ENCODE measurements at regions not wholly inside any gene's neighbourhood (a gene's known extent, or its start where the extent isn't known, plus 50 kb on each side); places are given as distances from the start of the nearest gene placed in this dataset.

DNA sequence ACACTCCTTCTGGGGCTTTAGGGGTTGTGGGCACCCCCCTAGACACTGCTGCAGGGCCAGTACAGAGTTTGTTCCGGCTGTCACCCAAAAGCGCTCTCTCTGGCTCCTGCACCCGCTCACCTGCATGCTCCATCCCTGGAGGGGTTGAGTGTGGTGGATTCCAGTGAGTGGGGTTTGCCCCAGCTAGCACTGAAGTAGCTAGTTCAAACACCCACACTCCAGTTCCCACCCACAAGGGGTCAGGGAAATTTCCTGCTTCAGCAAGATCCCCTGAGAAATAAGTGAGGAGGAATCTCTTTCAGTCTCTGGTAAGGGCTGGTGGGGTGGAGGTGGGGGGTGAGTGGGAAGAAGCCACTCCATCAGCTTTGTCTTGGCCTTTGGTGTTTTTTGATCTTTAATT is 73.6 kb downstream of the TMEM17 start:
- H3K9me3 ChIP-seq (ENCODE audit: insufficient read depth, low read depth, low read length) = 0 out of 2 replicates have a peak, but pooled peaks cover 2% of the 10 kb centered on the region
- H3K4me2 ChIP-seq (ENCODE audit: low read depth, low read length, poor library complexity, severe bottlenecking) = no peak overlapping the region
- no peak overlapping the region for H3K4me3 ChIP-seq (ENCODE audit: low read length, poor library complexity, severe bottlenecking)
- no peaks in the 10 kb centered on the region for H3F3A ChIP-seq (ENCODE audit: low read depth)
- no peaks in the 10 kb centered on the region for H3K9me2 ChIP-seq (replicated peaks; ENCODE audit: low read depth, low read length)
- no peak overlapping the region for H2AFZ ChIP-seq (ENCODE audit: low read length)
- H3K9ac ChIP-seq (ENCODE audit: low read depth, low read length, poor library complexity, severe bottlenecking) = no peak overlapping the region
- H3K4me1 ChIP-seq (ENCODE audit: insufficient read depth, low read length, poor library complexity, severe bottlenecking) = no peaks in the 10 kb centered on the region
- H4K20me1 ChIP-seq (ENCODE audit: insufficient read depth, low read length, poor library complexity, severe bottlenecking) = no peaks in the 10 kb centered on the region
- H3K36me3 ChIP-seq (ENCODE audit: insufficient read depth, low read length) = no peaks in the 10 kb centered on the region
- H3K79me2 ChIP-seq (ENCODE audit: insufficient read depth, low read length) = no peaks in the 10 kb centered on the region
- TF ChIP-seq EZH2phosphoT487 (IDR thresholded peaks at IDR 0.05; ENCODE audit: borderline replicate concordance) = no peak
- TF ChIP-seq, protein P1, sequence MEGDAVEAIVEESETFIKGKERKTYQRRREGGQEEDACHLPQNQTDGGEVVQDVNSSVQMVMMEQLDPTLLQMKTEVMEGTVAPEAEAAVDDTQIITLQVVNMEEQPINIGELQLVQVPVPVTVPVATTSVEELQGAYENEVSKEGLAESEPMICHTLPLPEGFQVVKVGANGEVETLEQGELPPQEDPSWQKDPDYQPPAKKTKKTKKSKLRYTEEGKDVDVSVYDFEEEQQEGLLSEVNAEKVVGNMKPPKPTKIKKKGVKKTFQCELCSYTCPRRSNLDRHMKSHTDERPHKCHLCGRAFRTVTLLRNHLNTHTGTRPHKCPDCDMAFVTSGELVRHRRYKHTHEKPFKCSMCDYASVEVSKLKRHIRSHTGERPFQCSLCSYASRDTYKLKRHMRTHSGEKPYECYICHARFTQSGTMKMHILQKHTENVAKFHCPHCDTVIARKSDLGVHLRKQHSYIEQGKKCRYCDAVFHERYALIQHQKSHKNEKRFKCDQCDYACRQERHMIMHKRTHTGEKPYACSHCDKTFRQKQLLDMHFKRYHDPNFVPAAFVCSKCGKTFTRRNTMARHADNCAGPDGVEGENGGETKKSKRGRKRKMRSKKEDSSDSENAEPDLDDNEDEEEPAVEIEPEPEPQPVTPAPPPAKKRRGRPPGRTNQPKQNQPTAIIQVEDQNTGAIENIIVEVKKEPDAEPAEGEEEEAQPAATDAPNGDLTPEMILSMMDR (conservative IDR thresholded peaks at IDR 0.05; ENCODE audit: low read length) = no peak
- H3K27me3 ChIP-seq (ENCODE audit: insufficient read depth, low read length, poor library complexity, severe bottlenecking) = no peaks in the 10 kb centered on the region

DNA sequence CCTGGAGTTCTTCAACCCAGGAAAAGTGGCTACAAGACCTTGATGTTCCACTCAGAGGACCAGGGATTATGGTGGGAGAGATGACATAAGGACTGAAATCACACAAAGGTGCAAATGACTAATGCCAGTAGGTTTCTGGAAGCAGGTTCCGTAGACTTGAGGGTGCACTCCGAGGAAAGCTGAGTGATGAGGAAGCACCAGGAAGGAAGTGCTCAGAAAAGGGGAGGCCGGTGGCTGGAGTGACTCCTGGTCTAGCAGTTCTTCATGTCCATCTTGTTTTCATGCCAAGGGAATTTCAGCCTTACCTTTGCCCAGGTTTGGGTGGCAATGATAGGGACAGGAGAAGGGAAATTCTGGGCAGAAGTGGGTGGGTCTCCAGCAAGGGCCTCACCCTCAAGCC is 74.5 kb downstream of the TMEM17 start:
- Histone ChIP-seq H2AFZ (ENCODE audit: low read length) (no peak overlapping the region), H3K79me2 (ENCODE audit: insufficient read depth, low read length) (no peaks in the 10 kb centered on the region), H3K36me3 (ENCODE audit: insufficient read depth, low read length) (no peaks in the 10 kb centered on the region), H3K9me2 (replicated peaks; ENCODE audit: low read depth, low read length) (no peaks in the 10 kb centered on the region), H3K4me3 (ENCODE audit: low read length, poor library complexity, severe bottlenecking) (no peak overlapping the region), H4K20me1 (ENCODE audit: insufficient read depth, low read length, poor library complexity, severe bottlenecking) (no peaks in the 10 kb centered on the region), H3K9ac (ENCODE audit: low read depth, low read length, poor library complexity, severe bottlenecking) (no peak overlapping the region), H3K4me2 (ENCODE audit: low read depth, low read length, poor library complexity, severe bottlenecking) (no peak overlapping the region), H3K4me1 (ENCODE audit: insufficient read depth, low read length, poor library complexity, severe bottlenecking) (no peaks in the 10 kb centered on the region), H3K27me3 (ENCODE audit: insufficient read depth, low read length, poor library complexity, severe bottlenecking) (no peaks in the 10 kb centered on the region), H3K9me3 (ENCODE audit: insufficient read depth, low read depth, low read length) (0 out of 2 replicates have a peak, but pooled peaks cover 2% of the 10 kb centered on the region), H3F3A (ENCODE audit: low read depth) (no peaks in the 10 kb centered on the region)
- TF ChIP-seq, protein P1 (conservative IDR thresholded peaks at IDR 0.05; ENCODE audit: low read length) = no peak
- TF ChIP-seq EZH2phosphoT487 (IDR thresholded peaks at IDR 0.05; ENCODE audit: borderline replicate concordance) = no peak

DNA sequence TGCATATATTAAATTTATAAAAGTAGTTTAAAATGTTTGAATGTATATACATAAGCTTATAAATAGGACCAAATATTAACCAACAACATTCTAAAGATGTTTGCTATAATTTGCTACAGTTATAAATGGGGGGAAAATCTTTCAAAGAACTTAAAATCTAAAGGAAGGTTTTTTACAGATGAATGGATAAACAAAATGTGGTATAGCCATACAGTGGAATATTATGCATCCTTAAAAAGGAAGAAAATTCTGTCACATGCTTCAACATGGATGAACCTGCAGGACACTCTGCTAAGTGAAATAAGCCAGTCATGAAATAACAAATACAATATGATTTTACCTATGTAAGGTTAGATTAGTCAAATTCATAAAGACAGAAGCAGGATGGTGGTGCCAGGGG is 75.8 kb downstream of the TMEM17 start:
- Histone ChIP-seq H4K20me1 (ENCODE audit: insufficient read depth, low read length, poor library complexity, severe bottlenecking) (no peaks in the 10 kb centered on the region), H3F3A (ENCODE audit: low read depth) (no peaks in the 10 kb centered on the region), H3K4me3 (ENCODE audit: low read length, poor library complexity, severe bottlenecking) (no peak overlapping the region), H3K27me3 (ENCODE audit: insufficient read depth, low read length, poor library complexity, severe bottlenecking) (no peaks in the 10 kb centered on the region), H3K4me1 (ENCODE audit: insufficient read depth, low read length, poor library complexity, severe bottlenecking) (no peaks in the 10 kb centered on the region), H3K9me3 (ENCODE audit: insufficient read depth, low read depth, low read length) (0 out of 2 replicates have a peak, but pooled peaks cover 2% of the 10 kb centered on the region), H3K4me2 (ENCODE audit: low read depth, low read length, poor library complexity, severe bottlenecking) (no peak overlapping the region), H2AFZ (ENCODE audit: low read length) (no peak overlapping the region), H3K9ac (ENCODE audit: low read depth, low read length, poor library complexity, severe bottlenecking) (no peak overlapping the region), H3K9me2 (replicated peaks; ENCODE audit: low read depth, low read length) (no peaks in the 10 kb centered on the region), H3K36me3 (ENCODE audit: insufficient read depth, low read length) (no peaks in the 10 kb centered on the region), H3K79me2 (ENCODE audit: insufficient read depth, low read length) (no peaks in the 10 kb centered on the region)
- TF ChIP-seq, protein P1 (conservative IDR thresholded peaks at IDR 0.05; ENCODE audit: low read length) = no peak
- TF ChIP-seq EZH2phosphoT487 (IDR thresholded peaks at IDR 0.05; ENCODE audit: borderline replicate concordance) = no peak

All from Loucy (cell line).